NCI-H187 treated with DMSO at 0.1 percent for 48 hours (cell line): ENCODE measurements at regions not wholly inside any gene's neighbourhood (a gene's known extent, or its start where the extent isn't known, plus 50 kb on each side); places are given as distances from the start of the nearest gene placed in this dataset.
"Not testable (repeated sequence)": the region's sequence is repeated elsewhere in the genome, so short reads cannot be mapped to it uniquely, and the experiment has no call there.

ENCODE experiments used
- DNase-seq: peaks from one replicate; lab custom pipeline; 2025; lab: John Stamatoyannopoulos, UW

DNA sequence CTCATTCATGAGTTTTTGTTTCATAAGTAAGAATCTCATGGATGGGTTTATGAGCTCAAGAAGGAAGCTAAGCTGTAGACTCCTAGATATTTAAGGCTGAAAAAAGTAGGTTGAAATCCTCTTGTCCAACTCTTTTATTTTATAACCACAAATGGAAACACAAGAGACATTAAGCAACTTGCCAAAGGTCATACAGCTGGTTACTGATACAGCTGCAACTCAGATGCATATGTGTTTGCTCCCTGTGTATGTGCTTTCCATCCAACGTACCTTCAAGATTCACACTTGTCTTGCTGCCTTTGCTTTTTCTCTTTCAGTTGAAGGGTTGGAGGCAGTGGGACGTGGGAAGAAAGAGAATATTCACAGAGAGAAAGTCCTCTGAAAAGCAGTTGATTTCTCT, 153.5 kb upstream of the STMND1 start:
- DNase-seq: no peak

DNA sequence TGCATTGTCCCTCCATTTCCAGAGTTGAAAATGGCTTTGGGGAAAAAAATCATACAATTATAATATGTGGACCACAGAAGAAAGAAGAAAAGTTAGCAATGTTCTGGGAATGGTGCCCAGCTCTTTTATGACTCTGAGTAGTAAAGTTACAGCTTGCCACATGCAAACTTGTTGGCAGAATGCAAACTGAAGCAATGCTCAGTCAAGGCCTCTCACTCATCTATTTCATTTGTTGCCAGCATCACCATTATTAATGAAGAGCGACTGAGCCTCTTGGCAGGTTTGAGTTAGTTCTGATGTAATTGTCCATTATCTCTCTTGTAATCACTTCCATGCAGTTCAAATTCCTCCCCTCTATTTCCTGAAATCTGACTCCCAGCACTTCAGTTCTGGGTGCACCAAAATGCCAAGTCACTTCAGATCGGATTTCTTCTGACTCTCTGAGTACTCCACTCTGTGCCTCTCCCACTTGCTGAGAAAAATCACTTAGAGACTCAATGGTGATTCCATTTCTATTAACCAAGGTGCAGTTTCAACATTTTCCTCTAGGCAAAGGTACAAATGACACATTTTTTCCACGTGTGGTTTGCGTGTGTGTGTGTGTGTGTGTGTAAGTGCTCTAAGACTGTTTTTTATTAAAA, 154.4 kb upstream of the STMND1 start:
- peak; percentile 86 for DNase-seq

DNA sequence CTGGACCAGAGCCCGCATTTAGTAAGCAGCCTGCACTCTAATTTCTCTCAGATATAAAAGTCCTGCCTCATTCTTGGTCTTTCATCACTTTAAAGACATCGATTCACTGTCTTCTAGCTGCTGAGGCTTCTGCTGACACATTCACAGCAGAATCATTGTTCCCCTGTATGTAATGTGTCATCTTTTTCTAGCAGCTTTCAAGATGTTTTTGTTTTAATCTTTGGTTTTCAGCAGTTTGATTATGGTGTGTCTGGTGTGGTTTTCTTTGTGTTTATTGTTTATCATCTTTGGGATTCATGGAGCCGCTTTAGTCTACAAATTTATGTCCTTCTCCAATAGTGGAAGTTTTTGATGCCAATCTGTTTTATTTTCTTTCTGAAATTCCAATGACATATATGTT, 157.3 kb upstream of the STMND1 start:
- no peak for DNase-seq

DNA sequence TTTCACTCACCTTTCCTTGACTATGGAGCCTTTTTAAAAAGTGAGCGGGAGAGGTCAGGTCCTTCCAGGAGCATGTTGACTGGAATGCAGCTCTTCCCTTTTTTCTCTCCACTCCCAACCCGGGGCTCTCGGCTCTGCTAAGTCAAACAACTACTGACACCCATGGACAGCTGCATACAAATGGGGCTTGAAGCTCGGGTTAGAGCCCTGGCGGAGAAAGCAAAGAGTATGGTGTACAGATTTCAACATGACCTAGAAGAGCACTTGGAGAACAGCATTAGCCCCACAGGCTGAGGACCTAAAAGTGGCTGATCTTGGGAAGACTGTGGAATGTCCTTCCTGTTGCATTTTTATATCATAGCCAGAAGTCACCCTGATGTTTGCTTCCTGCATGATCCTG, 162.0 kb upstream of the STMND1 start:
- DNase-seq: no peak

DNA sequence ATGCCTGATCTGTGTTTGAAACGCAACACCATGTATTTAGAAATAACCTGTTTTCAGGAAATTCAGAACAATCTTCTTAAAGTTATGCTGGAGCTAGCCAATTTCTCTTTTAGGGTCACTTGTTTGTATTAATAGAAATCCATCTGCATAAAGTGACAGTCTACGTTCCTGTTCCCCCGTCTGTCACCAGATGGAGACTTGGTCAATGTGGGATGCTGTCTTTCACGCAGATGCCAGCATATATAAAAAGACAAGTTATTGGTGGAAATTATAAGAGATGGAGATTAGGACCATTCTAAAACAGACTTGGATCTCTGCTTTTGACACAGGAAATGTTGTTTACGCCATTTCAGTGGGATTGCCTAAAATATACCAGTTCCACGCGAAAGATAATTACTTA, 162.5 kb upstream of the STMND1 start:
- DNase-seq: no peak

DNA sequence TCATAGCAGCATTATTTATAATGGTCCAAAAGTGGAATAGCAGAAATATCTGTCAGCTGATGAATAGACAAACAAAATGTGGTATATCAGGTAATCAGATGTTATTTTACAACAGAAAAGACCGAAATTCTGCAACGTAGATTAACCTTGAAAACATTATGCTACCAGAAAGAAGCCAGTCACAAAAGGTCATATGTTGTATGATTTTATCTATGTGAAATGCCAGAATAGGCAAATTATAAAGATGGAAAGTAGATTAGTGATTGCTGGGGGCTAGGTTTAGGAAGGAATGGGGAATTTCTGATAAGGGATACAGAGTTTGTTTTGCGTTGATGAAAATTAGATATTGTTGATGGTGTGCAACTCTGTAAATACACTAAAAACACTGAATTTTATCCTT, 165.0 kb upstream of the STMND1 start:
- DNase-seq: no peak

DNA sequence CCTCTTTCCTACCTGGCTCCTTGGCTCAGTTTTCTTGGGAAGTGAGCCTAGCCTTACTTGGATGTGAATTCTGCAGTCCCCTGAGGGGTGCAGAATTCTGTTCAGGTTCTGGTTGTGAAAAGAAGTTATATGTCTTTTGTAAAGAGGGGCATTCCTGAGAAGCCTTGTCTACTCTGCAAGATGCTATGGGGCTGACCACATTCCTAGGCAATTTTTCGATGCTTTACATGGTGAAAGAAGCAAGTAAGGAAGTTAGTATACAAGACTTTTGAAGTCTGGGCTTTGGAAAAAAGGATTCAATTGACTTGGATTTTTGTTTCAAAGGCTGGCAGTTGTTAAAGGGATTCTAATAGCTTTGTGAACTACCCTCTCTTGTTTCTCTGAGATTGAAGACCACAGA, 167.9 kb upstream of the STMND1 start:
- no peak for DNase-seq

DNA sequence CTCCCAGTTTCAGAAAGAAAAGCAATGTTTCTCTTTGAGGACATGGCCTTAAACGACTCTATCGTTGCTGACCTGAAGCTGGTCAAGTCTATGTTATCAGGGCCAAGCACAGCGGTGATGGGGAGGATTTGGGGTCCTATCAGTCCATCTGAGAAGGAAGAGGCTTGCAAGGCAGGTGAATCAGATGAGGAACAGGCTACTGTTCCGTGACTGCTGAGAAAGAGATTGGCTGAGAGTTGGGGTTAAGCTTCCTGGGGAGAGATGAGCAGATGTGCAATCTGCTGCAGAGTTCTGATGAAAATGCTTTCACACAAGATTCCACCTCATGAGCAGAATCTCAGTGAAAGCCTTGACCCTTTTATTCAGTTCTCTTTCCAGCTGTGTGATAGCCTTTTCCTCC, 168.3 kb upstream of the STMND1 start:
- no peak for DNase-seq

DNA sequence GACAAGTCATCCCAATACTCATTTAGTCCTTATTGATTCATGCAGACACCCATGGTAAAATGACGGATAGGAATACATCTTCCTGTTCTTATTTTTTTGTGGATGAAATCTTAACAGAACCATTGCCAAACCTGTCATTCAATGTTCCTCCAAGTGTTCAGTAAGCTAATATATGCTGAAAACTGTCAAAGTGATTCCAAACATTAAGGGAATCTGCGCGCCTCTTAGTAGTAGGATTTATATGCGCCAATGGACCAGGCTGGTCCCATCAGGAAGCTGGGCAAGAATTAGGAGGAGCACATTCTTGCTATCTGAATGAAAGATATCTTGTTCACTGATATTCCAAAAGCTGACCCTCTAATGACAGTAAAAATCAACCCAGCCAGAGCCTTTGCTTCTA, 168.9 kb upstream of the STMND1 start:
- DNase-seq: no peak

DNA sequence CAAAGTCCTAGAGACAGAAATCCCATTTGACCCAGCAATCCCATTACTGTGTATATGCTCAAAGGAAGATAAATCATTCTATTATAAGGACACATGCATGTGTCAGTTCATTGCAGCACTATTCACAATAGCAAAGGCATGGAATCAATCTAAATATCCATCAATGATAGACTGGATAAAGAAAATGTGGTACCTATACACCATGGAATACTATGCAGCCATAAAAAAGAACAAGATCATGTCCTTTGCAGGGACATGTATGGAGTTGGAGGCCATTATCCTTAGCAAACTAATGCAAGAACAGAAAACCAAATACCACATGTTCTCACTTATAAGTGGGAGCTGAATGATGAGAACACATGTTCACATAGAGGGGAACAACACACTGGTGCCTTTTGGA, 169.8 kb upstream of the ATXN1 start:
- not testable (repeated sequence) for DNase-seq

DNA sequence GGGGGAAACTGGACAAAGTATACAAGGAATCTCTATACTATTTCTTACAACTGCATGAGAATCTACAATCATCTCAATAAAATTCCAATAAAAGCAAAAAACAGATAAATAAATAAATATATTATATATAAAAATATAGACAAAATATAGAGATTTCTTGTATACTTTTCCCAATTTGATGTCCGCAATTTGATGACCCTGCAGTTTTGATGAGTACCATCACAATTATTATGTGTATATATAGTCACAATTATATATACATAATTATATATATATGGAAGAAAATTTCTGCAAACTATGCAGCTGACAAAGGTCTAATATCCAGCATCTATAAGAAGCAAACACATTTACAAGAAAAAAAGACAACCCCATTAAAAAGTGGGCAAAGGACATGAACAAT, 169.2 kb upstream of the ATXN1 start:
- no peak for DNase-seq

DNA sequence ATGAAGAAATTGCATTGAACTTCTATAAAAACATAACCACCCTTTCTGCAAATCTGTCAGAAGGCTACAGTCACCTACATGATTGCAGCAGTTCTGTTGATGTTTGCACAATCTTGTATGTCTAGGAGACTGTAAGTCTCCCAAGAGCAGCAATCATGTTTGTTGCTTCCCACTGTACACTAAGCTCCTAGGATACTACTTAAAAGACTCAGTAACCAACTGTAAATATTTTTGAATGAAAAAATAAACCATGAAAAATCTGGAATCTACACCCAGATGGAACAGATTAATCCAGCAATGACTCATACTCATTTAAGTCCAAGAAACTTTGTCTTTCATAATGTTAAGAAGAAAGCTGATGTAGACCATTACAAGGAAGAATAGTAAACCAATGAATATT, 168.5 kb upstream of the ATXN1 start:
- DNase-seq: no peak

DNA sequence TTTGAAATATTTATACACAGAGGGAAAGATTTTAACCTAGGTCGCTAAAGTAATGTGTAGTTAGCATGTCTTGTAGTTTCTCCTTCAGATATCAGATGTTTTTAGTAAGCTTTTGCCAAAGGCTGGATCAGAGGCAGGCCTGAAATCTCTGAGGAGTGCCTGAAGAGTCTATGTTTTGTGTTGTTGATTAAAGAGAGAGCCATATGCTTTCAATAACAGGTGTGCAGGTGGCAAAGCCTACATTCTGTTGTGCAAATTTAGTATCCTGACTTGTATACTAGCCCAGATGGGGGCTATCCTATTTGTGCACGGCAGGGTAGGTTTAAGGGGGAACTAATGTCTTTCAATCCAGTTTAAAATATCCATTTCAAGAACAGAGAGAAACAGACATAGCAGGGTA, 167.1 kb upstream of the ATXN1 start:
- DNase-seq: no peak

DNA sequence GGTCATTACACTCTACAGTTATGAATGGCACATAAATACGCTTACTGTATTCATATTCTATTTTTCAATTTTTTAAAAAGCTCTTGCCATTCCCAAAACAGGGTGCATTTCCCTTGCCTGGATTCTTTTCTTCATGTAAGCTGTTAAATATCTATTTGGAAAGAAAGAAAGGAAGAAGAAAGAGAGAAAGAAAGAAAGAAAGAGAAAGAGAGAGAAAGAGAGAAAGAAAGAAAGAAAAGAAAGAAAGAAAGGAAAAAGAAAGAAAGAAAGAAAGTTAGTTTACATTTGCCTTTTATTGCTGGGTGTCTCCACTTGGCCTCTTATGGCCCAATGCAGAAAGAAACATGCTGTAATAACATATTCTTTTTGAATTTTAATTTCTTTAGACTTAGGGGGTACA, 165.9 kb upstream of the ATXN1 start:
- no peak for DNase-seq

DNA sequence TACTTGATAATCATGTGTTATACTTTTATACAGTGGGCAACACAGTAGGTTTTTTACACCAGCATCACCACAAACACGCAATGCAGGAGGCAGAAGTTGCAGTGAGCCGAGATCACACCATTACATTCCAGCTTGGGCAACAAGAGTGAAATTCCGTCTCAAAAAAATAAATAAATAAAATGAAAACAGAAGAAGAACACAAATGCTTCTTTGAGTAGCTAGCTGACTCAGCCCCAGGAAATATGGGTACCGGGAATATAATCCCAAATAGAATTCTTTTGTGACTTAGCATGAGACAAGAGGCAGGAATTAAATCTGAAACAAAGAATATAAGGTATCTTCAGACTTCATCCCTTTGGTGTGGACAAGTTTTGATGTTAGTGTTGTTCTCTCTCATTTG, 164.2 kb upstream of the ATXN1 start:
- no peak for DNase-seq

DNA sequence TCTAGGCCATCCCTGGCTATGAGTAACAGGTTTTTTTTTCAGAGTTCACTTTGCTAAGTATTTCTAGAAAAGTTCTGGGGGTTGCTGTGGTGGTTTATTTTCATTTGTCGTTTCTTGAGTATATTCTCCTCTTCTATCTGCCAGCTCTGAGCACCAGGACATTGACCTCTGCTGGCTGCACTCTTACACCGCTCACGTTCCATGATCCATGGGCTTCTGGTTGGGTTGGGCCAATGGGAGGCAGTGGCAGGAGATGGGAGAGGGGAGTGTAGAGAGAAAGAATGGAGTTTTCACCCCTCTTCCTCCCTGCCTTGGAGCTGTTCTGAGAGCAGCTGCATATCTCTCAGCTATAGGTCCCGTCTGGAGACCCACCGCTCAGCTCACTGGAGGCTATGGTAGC, 161.0 kb upstream of the ATXN1 start:
- no peak for DNase-seq

DNA sequence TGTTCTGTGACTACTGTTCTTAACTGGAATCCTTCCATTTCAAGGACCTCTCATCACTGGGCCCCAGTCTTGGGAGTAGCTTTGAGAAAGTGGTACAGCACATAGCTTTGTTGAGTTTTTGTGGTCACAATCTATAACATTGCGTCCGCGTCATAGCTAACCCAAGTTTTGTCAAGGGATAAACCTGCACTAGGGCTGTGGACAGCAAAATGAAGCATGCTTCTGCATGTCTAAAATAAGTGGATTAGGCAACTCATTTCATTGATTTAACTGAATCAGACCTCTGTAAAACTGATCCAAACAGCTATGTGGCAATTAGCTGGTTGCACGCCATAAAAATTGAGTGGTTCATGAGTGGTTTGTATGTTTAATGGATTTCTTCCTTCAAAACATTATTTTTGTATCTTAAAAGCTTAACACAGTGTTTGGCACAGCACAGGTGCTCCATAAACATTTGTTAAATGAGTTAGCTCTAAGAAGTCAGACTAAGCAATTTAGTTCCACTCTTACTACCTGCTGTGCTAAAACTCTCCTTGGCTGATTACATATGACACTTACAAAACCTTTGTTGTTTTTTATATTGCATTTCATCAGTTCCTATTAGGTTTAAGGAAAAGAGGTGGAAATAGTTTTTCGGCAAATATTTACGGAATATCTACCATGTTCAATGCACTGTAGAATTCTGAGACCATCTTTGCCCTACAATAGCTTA, 160.3 kb upstream of the ATXN1 start:
- DNase-seq: no peak

DNA sequence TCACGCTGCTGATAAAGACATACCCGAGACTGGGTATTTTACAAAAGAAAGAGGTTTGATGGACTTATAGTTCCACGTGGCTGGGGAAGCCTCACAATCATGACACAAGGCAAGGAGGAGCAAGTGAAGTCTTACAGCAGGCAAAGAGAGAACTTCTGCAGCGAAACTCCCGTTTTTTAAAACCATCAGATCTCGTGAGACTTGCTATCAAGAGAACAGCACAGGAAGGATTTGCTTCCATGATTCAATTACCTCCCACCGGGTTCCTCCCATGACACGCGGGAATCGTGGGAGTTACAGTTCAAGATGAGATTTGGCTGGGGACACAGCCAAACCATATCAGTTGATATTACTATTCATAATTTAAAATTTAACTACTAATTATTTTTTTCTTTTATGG, 157.3 kb upstream of the ATXN1 start:
- no peak for DNase-seq

DNA sequence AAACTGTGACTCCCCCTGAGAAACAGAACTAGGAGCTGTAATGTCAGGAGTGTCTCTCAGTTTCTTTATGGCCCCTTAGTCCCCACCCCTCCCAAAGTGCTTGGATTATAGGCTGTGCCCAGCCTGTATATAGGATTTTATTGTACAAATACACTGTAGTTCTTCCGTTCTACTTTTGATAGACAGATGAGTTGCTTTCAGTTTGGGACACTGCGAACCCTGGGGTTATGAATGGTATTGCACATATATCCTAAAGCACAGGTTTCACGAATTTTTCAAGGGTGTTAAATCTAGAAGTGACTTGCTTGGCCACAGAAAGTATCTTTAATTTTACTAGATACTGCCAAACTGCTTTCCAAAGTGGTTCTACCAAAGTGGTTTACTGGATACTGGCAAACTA, 152.9 kb upstream of the ATXN1 start:
- DNase-seq: no peak

DNA sequence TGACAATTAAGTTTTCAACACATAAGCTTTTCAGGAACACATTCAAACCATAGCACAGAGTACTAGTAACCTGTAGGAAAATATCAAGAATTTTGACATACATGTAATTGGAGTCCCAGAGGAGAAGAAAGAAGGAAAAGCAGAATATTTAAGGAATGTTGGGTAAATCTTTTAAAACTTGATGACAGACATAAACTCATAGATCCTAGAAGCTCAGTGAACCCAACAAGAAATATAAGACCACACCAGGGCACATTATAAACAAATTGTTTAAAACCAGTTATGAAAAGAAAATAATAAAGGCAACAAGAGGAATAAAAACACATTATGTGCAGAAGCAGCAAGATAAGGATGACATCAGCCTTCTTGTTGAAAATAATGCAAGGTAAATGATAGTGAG, 151.5 kb upstream of the ATXN1 start:
- no peak for DNase-seq

DNA sequence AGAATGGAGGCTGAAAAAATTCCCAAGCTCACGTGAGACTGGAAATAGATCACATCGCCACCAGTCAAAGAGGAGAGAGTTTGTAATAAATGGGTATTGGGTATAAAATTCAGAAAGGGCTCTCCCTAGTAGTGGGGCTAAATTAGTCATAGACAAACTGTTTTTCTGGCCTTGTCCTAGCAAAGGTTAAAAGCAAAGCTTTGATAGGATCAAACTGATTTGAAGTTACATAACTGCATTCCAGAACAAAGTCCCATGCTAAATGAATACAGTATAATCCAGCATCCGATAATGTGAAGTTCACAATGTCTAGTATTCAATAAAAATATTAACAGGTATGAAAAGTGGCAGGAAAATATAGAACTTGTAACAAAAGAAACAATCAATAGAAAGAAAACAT, 149.8 kb upstream of the ATXN1 start:
- DNase-seq: no peak

DNA sequence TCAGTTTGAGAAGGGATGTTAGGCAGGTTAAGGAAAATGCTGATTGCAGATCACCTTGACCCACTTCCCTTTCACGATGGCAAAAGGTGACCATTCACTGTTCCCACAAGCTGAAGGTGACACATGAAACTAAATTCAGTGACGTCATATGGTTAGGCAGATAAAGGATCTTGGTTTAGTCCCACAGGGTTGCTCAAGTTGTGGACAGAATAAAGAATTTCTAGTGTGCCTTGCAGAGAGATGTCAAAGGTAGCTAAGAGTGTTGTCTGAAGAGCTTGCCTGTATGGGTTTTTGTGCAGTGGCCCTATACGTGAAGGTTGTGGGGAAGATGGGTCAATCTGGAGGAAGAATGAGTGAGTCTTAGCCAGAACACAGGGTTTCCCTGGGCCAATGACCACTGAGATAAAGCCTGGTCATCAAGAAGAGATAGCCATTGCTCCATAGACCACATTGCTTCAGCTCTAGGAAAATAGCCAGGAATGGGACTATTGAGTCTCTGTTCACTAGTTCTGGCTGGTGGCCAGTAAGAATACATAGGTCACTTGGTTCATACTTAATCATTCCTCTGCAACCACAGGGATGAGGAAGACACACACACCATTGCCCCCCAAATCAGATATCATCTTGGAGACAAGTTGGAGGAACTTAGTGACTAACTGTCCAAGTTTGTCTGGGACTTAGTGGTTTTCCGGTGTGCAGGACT, 148.5 kb upstream of the ATXN1 start:
- no peak for DNase-seq

DNA sequence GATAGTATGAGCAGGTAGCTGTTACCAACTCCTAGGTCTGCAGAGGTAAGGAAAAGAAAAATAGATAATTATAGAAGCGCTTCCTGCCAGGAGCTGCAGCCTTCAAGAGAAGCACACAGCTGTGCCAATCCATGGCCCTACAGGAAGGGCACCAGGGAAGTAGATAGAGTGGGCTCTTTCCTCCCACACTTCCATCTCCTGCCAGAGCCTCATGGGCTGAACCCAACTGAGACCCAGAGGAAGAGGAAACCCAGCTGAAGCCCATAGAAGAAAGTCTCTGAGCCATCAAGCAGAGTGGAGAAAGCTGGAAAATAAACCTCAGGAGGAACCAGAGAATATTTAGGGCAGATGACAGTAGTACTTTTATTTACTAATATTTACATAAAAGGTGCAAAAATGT, 146.7 kb upstream of the ATXN1 start:
- DNase-seq: no peak

DNA sequence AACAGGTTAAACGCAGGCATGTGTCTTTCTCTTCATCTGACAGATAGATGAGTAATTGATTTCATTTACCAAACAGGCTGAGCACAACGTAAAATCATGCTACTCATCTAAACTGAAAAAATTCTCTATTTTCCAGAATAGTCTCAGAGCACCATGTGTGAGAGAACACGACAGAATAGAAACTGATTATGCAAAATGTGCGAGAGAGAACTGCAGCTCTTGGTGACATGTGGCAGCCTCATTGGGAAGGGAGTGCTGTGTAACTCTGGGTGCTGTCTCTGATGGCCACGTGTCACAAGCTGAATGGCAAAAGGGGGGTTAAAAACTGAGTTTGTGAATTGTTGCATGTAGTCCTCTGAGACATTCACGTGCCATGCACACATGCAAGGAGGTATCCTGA, 143.7 kb upstream of the ATXN1 start:
- no peak for DNase-seq
